Lower leg skin (tissue), 3 donors: ENCODE measurements at regions not wholly inside any gene's neighbourhood (a gene's known extent, or its start where the extent isn't known, plus 50 kb on each side); places are given as distances from the start of the nearest gene placed in this dataset.
"Not testable (repeated sequence)": the region's sequence is repeated elsewhere in the genome, so short reads cannot be mapped to it uniquely, and the experiment has no call there.

ENCODE experiments used
- CTCF ChIP-seq, 3 donors: fragments of 450-650 bp; IDR thresholded peaks; one replicate each; pipeline ENCODE4 v1.5.1; 2016; ENCODE audit warnings: antibody characterized with exemption in 3 of 3, mild to moderate bottlenecking in 3 of 3, moderate library complexity in 2 of 3
- POLR2A ChIP-seq, 2 donors: fragments of 450-650 bp; IDR thresholded peaks; one replicate each; pipeline ENCODE4 v1.6.1; 2016 to 2017; ENCODE audit warnings: antibody characterized with exemption in 2 of 2, mild to moderate bottlenecking in 1 of 2, moderate library complexity in 1 of 2

GRCh38 chr13:63444225-63444624, 2028.6 kb upstream of the PCDH20 start:
- TF ChIP-seq CTCF, POLR2A (IDR thresholded peaks at IDR 0.05): not testable (repeated sequence)
